Germinal center (tissue), 1 donor: ENCODE measurements at regions not wholly inside any gene's neighbourhood (a gene's known extent, or its start where the extent isn't known, plus 50 kb on each side); places are given as distances from the start of the nearest gene placed in this dataset.
"Not testable (repeated sequence)": the region's sequence is repeated elsewhere in the genome, so short reads cannot be mapped to it uniquely, and the experiment has no call there.

Experiments used
- DNase-seq: peaks from one replicate; pipeline ENCODE4 v3.0.0; 2012; ENCODE audit warnings: mixed read lengths, low spot score

GRCh38 chr13:59415498-59415897, 748.2 kb downstream of the DIAPH3 start:
- no peak for DNase-seq

GRCh38 chr13:59416561-59416960, 747.2 kb downstream of the DIAPH3 start:
- no peak for DNase-seq

- no peak for DNase-seq
Measured at GRCh38 chr13:59422646-59423045, 741.1 kb downstream of the DIAPH3 start.

- no peak for DNase-seq
Measured at GRCh38 chr13:59423708-59424340, 739.9 kb downstream of the DIAPH3 start.

- no peak for DNase-seq
Measured at GRCh38 chr13:59424661-59425060, 739.1 kb downstream of the DIAPH3 start.

GRCh38 chr13:59425211-59425741, 738.5 kb downstream of the DIAPH3 start:
- DNase-seq: no peak

- DNase-seq: no peak
Measured at GRCh38 chr13:59435024-59435423, 728.7 kb downstream of the DIAPH3 start.

- no peak for DNase-seq
Measured at GRCh38 chr13:59437544-59438301, 726.0 kb downstream of the DIAPH3 start.

- DNase-seq: no peak
Measured at GRCh38 chr13:59439776-59440428, 723.8 kb downstream of the DIAPH3 start.

GRCh38 chr13:59441068-59441467, 722.7 kb downstream of the DIAPH3 start:
- not testable (repeated sequence) for DNase-seq

- no peak for DNase-seq
Measured at GRCh38 chr13:59441596-59442280, 722.0 kb downstream of the DIAPH3 start.

- no peak for DNase-seq
Measured at GRCh38 chr13:59442461-59442860, 721.3 kb downstream of the DIAPH3 start.

- DNase-seq: no peak
Measured at GRCh38 chr13:59442944-59443486, 720.7 kb downstream of the DIAPH3 start.

GRCh38 chr13:59444210-59444857, 719.4 kb downstream of the DIAPH3 start:
- no peak for DNase-seq

- no peak for DNase-seq
Measured at GRCh38 chr13:59445812-59446211, 717.9 kb downstream of the DIAPH3 start.

- DNase-seq: no peak
Measured at GRCh38 chr13:59446391-59446790, 717.3 kb downstream of the DIAPH3 start.

- DNase-seq: no peak
Measured at GRCh38 chr13:59447031-59447430, 716.7 kb downstream of the DIAPH3 start.

- DNase-seq: no peak
Measured at GRCh38 chr13:59447846-59448620, 715.7 kb downstream of the DIAPH3 start.

- no peak for DNase-seq
Measured at GRCh38 chr13:59449750-59450149, 714.0 kb downstream of the DIAPH3 start.

- DNase-seq: no peak
Measured at GRCh38 chr13:59450229-59450628, 713.5 kb downstream of the DIAPH3 start.

- DNase-seq: no peak
Measured at GRCh38 chr13:59451236-59451635, 712.5 kb downstream of the DIAPH3 start.
